ENCODE measurements at regions not wholly inside any gene's neighbourhood (a gene's known extent, or its start where the extent isn't known, plus 50 kb on each side); places are given as distances from the start of the nearest gene placed in this dataset.
"Not testable (repeated sequence)": the region's sequence is repeated elsewhere in the genome, so short reads cannot be mapped to it uniquely, and the experiment has no call there.

DNA sequence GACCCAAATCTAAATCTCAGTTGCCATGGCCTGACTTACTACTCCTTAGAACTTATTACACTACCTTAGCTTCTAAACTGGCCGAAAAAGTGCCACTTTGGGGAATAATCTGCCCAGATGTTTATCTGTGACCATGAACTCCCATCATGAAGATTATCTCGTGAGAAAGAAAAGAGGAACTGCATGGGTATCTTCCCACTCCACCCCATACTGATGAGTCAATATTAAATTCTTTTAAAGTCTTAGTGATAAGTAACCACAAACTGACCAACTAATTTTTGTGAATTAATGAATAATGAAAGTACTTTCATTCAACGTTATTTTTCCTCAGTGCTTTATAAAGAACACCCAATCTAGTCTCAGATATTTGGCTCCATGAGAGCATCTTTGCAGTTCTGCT, 493.5 kb downstream of the EBF1 start:
- no peak for DNase-seq (ENCODE audit: low read depth in 3 of 3)

DNA sequence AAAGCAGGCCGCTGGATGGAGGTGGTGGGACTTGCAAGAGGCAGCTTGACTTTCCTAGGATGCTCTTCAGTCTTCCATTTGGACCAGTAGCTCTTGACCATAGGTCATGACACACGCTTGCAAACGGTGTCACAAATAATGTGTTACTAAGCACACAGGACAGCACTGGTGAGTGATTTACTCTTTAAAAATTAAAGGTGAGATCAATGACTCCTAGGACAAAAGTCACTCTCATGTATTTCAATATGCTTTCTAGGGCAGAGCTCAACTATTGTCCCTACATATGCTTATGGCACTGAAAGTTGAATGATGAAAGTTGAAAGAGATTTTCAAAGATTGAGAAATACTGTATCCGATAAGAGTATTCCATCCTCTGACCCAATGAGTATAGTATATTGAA, 496.7 kb downstream of the EBF1 start:
- DNase-seq (ENCODE audit: low read depth in 3 of 3), result no peak

DNA sequence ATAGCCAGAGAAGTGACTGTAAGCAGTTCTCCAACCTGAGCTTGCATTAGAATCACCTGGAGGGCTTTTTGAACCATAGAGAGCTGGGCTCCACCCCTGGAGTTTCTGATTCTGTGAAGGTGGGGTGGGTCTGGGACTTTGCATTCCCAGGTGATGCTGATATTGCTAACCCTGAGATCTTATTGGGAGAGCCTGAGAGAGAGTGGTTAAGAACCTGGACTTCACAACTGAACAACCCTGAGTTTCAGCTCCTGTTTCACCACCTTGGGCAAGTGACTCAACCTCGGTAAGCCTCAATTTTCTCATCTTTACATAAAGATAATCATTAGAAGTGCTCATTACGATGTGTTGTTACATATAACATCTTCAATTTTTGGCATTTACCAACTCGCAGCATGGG, 498.6 kb downstream of the EBF1 start:
- DNase-seq (ENCODE audit: low read depth in 3 of 3), result no peak

DNA sequence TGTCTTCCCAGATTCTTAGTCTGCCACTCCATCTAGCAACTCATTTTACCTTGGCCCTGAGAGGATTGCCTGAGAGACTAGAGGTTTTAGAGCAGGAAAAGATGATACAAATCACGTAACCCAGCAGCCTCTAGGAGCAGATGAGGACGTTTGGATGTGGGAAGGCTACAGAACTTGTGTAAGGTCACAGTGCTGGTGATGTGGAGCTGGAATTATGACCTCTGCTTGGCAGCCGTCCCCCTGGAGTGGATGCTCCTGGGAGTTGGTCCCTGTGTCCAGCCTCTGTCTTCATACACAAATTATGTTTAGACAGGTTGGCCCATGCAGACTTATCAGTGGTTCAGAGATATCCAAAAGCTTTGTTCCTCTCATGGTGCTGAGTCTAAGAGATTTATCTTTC, 499.0 kb downstream of the EBF1 start:
- DNase-seq (ENCODE audit: low read depth in 3 of 3), result no peak

DNA sequence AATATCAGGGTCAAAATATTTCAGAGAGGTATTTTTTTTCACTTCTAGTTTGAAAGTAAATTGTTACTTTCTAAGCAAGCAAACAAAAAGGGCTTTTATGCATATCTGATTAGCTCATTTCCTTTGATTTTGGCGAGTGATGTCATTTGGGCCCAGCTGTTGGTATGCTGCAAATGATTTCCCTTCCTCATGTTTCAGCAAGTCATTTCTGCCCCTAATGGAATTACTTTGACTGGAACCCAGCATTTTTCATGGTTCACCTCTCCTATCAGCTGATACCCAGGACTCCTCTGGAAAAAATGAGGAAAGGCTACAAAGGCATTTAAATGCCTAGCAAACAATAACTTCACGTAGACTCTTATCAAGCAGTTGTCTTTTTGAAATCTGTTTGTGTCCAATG, 500.6 kb downstream of the EBF1 start:
- no peak for DNase-seq (ENCODE audit: low read depth in 3 of 3)

DNA sequence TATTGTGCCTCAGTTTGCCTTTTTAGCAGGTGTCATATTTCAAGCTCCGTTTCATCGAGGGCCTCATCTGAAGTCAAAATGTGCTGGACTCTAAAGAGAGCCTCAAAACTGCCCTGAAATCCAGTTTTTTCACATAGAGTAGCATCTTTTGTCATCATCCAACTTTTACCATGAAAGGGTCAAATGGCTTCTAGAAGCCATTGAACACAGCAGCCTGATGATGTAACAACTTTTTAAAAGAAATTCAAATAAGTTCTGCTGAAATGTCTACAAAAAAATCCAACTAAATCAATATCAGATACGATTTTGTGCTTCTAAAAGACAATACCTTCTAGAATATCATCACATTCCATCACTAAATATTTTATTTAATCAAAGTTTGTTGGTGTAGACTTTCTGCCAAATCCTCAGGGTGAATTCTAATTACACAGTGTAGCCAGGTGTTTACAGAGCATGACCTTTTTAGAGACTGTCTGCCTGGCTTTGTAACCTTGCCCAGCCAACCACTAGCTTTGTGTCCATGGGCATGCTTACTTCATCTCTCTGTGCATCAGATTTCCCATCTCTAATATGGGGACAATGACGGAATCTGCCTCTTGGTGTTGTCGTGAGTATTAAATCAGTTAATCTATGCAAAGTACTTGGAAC, 505.0 kb downstream of the EBF1 start:
- no peak for DNase-seq (ENCODE audit: low read depth in 3 of 3)

DNA sequence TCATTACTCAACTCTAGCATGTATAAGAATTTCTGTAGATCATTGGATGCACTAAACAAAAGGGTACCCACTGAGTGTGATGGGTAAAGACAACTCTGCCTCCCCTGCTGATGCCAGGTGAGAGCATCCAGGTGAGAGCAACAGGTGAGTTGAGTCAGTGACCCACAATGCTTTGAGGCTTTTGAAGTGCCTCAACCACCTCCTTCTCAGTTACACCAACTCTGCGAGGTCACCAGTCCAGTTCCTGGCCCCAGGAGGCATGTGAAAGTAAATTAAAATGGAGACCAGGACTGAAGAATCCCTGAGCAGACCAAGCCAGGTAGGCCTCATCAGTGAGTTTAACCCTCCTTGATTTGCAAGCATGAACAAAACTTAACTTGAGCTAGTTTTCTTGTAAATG, 505.8 kb downstream of the EBF1 start:
- no peak for DNase-seq (ENCODE audit: low read depth in 3 of 3)

DNA sequence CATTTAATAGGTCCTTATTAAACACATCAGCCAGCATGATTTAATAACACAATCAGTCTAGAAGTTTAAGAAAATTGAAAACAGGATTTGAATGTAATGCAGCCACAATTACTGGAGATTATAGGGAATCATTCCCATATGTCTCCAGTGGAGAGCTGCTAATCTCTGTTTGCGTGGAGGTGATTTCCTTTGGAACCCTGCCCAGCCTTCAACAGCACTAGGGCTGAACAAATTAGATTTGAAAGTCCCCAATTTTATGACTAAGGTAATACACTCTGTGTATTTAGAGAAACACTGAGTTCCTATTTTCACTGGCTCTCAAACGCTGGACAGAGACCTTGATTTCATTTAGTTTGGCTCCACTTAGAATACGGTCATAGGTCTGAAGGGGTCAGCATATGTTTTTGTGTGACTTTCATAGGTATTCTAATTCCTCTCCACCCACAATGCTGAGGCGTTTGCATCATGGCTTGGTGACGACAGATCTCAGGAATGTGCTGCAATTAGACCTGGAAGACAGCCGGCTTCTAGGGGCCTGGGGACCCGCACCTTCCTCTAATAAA, 508.3 kb downstream of the EBF1 start:
- DNase-seq (ENCODE audit: low read depth in 3 of 3), result no peak

DNA sequence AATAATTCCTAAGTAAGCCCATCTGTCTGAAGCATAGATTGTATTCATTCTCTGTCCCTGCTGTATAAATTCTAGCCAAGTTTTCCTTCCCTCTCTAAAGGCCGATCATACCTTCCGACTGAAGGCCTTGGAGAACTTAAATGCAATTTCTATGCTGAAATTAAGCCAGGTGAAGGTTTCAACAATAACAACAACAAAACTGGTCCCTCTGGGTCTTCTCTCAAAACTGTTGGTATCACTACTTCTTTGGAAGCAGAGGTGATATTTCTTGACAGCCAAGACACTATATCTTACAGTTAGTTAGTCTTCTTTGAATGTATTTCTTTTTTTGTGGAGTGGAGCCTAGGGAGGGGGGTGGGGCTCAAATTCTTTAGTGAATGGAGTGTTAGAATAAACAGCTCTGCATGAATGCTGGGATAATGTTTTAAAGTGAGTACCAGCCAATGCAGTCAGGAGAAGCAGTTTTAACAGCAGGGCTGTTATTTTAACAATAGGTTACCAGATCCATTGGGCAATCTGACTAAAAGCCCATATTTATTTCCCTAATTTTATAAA, 508.9 kb downstream of the EBF1 start:
- DNase-seq (ENCODE audit: low read depth in 3 of 3), result no peak

DNA sequence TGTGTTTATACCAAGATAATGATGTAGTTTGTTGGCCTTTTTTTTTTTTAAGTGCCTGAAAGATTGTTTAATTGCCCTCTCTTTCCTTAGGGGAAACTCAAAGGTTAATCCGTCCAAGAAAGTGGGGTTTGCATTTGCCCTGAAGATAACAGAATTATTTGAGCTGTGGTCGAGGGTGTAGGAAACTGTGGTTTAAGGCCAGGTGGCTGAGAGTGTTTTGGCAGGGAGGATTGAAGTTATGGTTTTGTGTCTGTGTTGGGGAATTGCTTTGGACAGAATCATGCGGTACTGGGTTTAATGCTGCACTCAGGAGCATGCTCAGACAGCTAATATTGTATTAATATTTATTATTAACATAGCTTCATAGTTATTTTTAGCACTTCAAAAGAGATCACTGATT, 509.8 kb downstream of the EBF1 start:
- no peak for DNase-seq (ENCODE audit: low read depth in 3 of 3)

DNA sequence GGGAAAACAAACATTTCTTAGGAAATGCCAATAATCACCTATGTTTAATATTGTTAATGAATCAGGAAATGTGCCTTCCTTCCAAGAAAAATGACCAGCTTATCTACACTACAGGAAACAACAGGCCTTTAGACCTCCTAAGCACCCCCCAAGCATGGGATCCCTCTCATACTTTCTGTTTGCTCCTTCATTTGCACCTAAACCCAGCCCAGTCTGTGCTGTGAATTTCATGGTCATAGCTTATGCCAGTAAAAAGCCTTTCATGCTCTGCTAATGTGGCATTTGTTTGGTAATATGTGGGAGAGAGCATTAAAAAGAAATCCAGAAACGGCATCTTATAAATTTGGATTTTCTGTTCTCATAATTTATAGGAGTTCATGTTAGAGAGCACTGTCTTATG, 511.1 kb downstream of the EBF1 start:
- no peak for DNase-seq (ENCODE audit: low read depth in 3 of 3)

DNA sequence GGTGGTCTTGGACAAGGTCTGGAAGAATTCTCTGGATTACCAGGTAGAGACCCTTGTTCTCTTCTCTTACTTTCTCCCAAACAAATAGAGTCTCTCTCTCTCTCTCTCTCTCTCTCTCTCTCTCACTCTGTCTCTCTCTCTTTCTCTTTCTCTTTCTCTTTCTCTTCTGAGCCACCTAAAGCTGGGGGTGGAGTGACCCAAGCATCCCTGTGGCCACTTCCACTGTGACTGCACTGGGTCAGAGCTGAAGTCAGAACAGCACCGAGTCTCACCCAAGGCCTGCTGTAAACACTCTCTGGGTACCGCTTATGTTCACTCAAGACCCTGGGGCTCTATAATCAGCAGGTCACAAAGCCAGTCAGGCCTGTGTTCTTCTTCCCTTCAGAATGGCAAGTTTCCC, 513.7 kb downstream of the EBF1 start:
- DNase-seq (ENCODE audit: low read depth in 3 of 3), result no peak

DNA sequence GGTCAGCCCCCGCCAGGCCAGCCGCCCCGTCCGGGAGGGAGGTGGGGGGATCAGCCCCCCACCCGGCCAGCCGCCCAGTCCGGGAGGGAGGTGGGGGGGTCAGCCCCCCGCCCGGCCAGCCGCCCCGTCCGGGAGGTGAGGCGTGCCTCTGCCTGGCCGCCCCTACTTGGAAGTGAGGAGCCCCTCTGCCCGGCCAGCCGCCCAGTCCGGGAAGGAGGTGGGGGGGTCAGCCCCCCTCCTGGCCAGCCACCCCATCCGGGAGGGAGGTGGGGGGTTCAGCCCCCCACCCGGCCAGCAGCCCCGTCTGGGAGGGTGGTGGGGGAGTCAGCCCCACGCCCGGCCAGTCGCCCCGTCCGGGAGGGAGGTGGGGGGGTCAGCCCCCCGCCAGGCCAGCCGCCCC, 517.0 kb downstream of the EBF1 start:
- DNase-seq (ENCODE audit: low read depth in 3 of 3), result not testable (repeated sequence)

DNA sequence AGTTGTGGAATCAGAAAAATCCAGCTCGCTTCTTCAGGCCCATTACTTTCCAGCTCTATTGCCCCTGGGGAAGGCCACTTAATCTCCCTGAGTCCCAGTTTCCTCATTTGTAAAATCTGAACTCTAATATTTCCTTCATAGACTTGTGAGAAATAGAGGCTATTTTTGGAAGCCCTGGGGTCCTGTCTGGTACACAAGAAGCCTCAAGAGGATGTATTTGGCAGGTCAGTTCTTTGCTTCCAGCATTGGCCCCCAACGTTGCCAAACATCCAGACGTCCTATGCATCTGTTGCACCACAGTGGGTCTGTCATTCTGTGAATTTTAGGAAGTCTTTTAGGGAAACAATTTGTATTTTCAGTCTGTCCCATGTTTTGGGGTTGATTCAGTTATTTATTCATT, 525.9 kb downstream of the EBF1 start:
- DNase-seq (ENCODE audit: low read depth in 3 of 3), result no peak

DNA sequence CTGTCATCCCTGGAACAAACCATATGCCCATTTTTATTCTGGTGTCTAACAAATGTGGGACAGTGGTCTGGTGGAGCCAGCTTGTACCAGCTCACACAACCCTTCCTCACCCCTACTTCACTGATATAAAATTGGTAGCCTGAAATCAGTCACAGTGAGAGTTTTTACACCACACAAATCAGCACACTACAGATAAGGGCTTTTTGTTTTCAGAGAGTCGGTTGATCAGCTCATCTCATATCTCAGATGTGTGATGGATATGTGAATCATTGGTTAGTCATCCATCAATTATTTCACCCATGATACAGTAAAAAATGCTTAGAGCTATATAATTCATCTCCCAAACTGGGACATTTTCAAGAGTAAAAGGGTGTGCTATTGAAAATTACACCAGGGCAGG, 529.2 kb downstream of the EBF1 start:
- no peak for DNase-seq (ENCODE audit: low read depth in 3 of 3)

DNA sequence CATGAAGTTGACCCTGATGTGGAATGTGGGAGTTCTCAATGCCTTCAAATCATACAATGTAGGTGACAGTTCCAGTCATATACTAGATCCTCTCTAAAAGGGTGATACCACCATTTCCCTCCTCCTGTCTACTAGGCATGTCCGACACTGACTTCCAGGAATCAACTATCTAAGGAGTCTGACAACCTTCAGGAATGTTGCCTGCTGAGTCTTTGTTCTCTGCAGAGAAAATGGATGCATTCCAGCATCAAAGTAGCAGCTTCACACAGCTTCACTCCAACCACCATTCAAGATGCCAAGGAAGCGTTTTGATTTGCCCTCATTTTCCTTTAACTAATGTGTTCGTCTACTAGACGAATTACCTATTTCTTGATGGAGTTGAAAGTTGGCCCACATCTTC, 530.2 kb downstream of the EBF1 start:
- DNase-seq (ENCODE audit: low read depth in 3 of 3), result no peak

DNA sequence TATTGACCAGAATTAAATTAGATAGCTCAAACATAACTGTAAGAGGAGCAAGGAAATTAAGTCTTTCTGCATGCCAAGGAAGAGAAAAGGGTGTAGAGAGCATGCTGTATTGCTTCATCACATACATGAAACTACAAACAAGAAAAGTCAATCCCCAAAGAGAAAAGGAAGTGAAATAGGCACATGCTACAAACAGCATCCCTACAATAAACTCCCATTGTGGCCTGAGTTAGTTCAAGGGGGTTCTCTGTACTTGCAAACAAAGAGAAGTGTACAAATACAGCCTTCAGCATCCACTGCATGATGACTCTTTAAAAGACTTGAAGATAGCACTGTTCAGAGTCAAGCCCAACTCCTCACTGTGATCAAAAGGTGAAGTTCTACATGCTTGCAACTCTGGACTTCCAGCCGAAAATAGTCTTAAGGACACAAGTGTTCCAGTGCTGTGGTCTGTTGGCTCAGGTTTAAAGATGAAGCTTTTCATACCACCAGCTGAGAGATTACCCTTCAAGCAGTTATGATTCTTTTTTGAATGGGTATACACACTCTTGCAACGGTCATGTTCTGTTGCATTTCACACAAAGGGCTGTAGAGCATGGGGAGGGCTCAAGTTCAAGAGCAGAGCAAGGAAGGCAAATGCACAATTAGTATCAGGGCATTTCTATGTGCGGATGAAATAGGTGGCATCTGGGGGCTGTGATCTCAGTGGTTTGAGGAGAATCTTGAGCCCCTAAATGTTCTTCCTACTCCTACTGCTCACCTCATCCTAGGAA, 534.5 kb downstream of the EBF1 start:
- no peak for DNase-seq (ENCODE audit: low read depth in 3 of 3)

DNA sequence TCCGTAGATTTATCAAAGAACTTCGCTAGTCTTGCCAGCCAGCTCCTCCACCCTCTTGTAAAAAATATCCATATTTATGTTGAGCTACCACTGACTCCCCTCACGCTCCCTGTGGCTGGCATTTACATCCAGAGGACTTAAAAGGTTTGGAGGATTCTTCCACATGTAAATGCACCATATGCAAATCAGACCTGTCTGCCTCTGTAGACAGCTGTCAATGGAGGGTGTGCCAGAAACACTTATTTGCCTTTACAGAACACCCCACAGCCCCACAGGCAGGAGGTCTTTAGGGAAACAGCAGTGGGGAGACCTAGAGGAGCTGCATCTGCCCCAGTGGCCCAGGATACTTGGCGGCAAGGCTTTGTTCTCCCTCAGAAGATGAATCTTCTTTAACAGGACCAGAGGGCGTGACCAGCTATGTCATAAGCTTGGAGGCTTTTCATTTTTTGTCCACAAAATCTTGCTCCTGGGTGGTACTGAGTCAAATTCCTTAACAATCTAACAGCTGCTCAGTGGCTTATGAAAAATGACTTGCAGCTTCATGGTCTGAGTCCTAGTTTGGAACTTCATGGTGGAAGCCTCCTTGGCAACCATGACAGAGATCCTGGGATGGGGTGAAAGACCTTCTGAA, 535.8 kb downstream of the EBF1 start:
- DNase-seq (ENCODE audit: low read depth in 3 of 3), result no peak

DNA sequence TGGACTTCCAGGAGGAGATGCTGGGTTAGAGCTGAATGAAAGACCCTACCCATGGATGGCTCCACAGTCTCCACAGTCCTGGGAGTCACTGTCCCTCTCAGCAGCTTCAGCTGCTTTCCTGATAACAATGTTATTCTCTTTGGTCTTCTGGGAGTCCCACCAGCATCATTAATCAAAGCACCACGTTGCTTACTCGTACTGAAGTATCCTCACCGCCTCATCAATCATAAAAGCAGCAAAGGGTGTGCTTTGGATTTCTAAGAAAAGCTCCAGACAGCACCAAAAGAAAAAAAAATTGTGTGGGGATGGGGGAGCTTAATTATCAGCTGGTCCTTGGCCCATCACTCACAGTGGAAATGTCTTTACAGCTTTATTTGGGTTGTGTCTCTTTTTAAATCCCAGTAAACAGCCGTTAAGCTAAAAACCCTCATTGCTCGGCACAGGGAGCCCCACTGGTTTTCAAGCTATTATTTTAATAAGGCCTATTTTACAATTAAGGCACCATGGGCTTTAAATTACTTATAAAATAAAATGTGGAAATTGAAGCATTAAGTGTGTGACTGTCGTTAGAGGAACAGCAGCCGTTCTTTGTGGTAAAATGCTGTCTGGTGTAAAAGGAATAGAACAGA, 538.0 kb downstream of the EBF1 start:
- DNase-seq (ENCODE audit: low read depth in 3 of 3), result no peak

DNA sequence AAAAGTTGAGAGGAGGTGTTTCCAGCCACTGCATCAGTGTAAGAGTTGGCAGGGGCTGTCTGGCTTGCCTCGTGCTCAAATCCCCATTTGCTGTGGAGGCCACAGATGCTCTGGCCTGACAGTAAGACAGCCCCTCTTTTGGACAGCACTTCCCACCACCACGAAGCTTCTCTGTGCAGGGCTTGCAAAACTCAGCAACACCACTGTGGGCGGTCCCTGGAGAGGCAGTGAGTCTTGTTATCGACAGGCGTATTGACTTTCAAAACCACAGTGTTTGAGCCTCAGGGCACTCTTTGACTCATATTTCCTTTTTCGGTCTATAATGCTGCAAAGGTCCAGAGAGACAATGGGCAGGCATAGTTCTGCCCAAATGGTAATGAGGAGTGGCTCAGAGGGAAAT, 539.5 kb downstream of the EBF1 start:
- no peak for DNase-seq (ENCODE audit: low read depth in 3 of 3)

DNA sequence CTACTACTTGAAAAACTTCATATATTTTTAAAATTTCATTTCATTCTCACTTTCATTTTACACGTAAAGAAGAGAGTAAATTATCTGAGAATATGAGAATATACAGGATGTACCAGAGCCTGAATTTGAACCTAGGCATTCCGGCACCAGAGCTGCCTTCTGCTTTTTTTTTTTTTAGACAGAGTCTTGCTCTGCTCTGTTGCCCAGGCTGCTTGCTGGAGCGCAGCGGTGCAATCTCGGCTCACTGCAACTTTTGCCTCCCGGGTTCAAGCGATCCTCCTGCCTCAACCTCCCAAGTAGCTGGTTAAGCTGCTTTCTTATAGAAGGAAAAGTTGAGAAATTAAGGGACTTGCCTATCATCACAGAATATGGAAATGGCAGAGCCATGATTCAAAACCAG, 540.1 kb downstream of the EBF1 start:
- DNase-seq (ENCODE audit: low read depth in 3 of 3), result no peak

DNA sequence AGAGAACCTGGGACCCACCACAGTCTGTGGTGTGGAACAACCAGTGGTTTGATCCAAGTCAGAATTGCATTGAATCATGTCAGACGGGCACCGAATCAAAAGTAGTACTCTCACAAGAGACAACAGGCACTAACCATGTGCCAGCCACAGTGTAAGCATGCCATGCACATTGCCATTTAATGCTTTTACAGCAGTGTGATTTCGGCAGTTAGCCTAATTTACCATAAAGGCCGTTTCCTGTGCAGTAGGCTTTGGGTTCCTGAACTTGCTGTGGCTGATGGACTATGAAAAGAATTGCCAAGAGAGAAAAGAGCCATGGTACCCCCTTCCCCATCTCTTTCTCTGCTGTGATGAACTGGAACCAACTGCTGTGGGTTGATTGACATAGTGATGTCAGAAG, 540.6 kb downstream of the EBF1 start:
- DNase-seq (ENCODE audit: low read depth in 3 of 3), result no peak
